Naive thymus-derived CD4-positive, alpha-beta T cell (primary cell): ENCODE measurements at regions not wholly inside any gene's neighbourhood (a gene's known extent, or its start where the extent isn't known, plus 50 kb on each side); places are given as distances from the start of the nearest gene placed in this dataset.

Experiments
- ATAC-seq: fragments of 150-1000 bp; cut with Tn5 transposase; 2 replicates; pipeline ENCODE4 v1.10.0; 2021; ENCODE audit warnings: mild to moderate bottlenecking, moderate library complexity
- CTCF ChIA-PET: fragments of 350-600 bp; sonication (Branson Sonifier 250); formaldehyde crosslinking; loops from one replicate; lab custom pipeline; 2021; ENCODE audit warnings: antibody characterized with exemption; lab: Charles Lee
- POLR2A ChIA-PET: fragments of 350-600 bp; sonication (Branson Sonifier 250); formaldehyde crosslinking; loops from one replicate; lab custom pipeline; 2021; ENCODE audit warnings: antibody characterized with exemption, inconsistent platforms; lab: Charles Lee
- DNase-seq, 9 donors: peaks; one replicate each; pipeline versions ENCODE4 v3.0.0 to v3.0.0-alpha.2; 2020 to 2022; ENCODE audit warnings: mixed read lengths in 1 of 9
- H3K27ac ChIP-seq: one replicate; pipeline ENCODE4 v1.7.0; 2013; ENCODE audit warnings: mild to moderate bottlenecking, low read depth, low read length, moderate library complexity
- H3K27me3 ChIP-seq, 2 donors: one replicate each; pipeline ENCODE4 v1.7.0; 2013; ENCODE audit warnings: low read length in 2 of 2, mild to moderate bottlenecking in 2 of 2, moderate library complexity in 2 of 2; ENCODE audit not compliant: control insufficient read depth in 2 of 2, insufficient read depth in 2 of 2
- H3K36me3 ChIP-seq, 3 experiments: 1 replicate in 2 of 3; 2 replicates in 1 of 3; pipeline ENCODE4 v1.7.0; 2013; ENCODE audit warnings: low read length in 3 of 3, mild to moderate bottlenecking in 3 of 3, moderate library complexity in 1 of 3; ENCODE audit not compliant: insufficient read depth in 3 of 3, control insufficient read depth in 2 of 3
- H3K4me1 ChIP-seq, 2 donors: one replicate each; pipeline ENCODE4 v1.7.0; 2013; ENCODE audit warnings: low read length in 2 of 2, mild to moderate bottlenecking in 2 of 2, moderate library complexity in 1 of 2; ENCODE audit not compliant: control insufficient read depth in 2 of 2, insufficient read depth in 2 of 2
- H3K4me3 ChIP-seq: 2 replicates; pipeline ENCODE4 v1.7.0; 2013; ENCODE audit warnings: mild to moderate bottlenecking, low read length
- H3K9me3 ChIP-seq, 3 experiments: 1 replicate in 2 of 3; 2 replicates in 1 of 3; pipeline ENCODE4 v1.7.0; 2013; ENCODE audit warnings: low read length in 3 of 3; ENCODE audit not compliant: control insufficient read depth in 2 of 3
- H3K27ac Mint-ChIP-seq, 9 donors: one replicate each; pipeline ENCODE4 v1.8.0; 2020 to 2022; ENCODE audit warnings: mixed read lengths in 9 of 9, mild to moderate bottlenecking in 8 of 9, moderate library complexity in 5 of 9, inconsistent platforms in 2 of 9
- H3K27me3 Mint-ChIP-seq, 5 donors: one replicate each; pipeline ENCODE4 v1.8.0; 2021 to 2022; ENCODE audit warnings: mixed read lengths in 5 of 5, mild to moderate bottlenecking in 1 of 5
- H3K36me3 Mint-ChIP-seq, 5 donors: one replicate each; pipeline ENCODE4 v1.8.0; 2020 to 2022; ENCODE audit warnings: mixed read lengths in 5 of 5, mild to moderate bottlenecking in 3 of 5, inconsistent platforms in 1 of 5
- H3K4me1 Mint-ChIP-seq, 7 donors: one replicate each; pipeline ENCODE4 v1.8.0; 2020 to 2022; ENCODE audit warnings: mixed read lengths in 7 of 7, mild to moderate bottlenecking in 3 of 7, inconsistent platforms in 1 of 7
- H3K4me3 Mint-ChIP-seq, 10 donors: one replicate each; pipeline ENCODE4 v1.8.0; 2020 to 2022; ENCODE audit warnings: mild to moderate bottlenecking in 10 of 10, mixed read lengths in 10 of 10, moderate library complexity in 6 of 10, inconsistent platforms in 2 of 10
- H3K9me3 Mint-ChIP-seq, 11 donors: one replicate each; pipeline ENCODE4 v1.8.0; 2020 to 2022; ENCODE audit warnings: mixed read lengths in 11 of 11, mild to moderate bottlenecking in 4 of 11, inconsistent platforms in 1 of 11, moderate library complexity in 1 of 11
- intact Hi-C, 2 donors: fragments of 100-400 bp; cut with micrococcal nuclease; formaldehyde crosslinking; loops; one replicate each; pipeline ENCODE4 v1.15.1; 2023

- Mint-ChIP-seq H3K9me3 (peaks cover 0 to 32% (median 3%) of the 10 kb centered on the region in 11 donors), H3K4me3 (no peak overlapping the region), H3K36me3 (no peaks in the 10 kb centered on the region), H3K4me1 (peaks cover 0 to 8% (median 0%) of the 10 kb centered on the region in 7 donors), H3K27me3 (peaks cover 0 to 23% (median 18%) of the 10 kb centered on the region in 5 donors), H3K27ac (no peak overlapping the region)
- no peak for DNase-seq
- Histone ChIP-seq H3K36me3 (no peaks in the 10 kb centered on the region), H3K9me3 (peaks cover 0 to 8% (median 0%) of the 10 kb centered on the region in 3 experiments), H3K4me3 (no peak overlapping the region), H3K27ac (no peak overlapping the region), H3K27me3 (no peaks in the 10 kb centered on the region), H3K4me1 (no peaks in the 10 kb centered on the region)
- ATAC-seq: no peak
- ChIA-PET CTCF (no interaction called here), POLR2A (no interaction called here)
- intact Hi-C loops: no loop called here
Observed at GRCh38 chr5:130545291-130545690, 619.8 kb downstream of the HINT1 start.

GRCh38 chr5:130541617-130542221 is 623.3 kb downstream of the HINT1 start:
- intact Hi-C loops: no loop called here
- Mint-ChIP-seq H3K4me3 (no peak overlapping the region), H3K27me3 (peaks cover 0 to 6% (median 5%) of the 10 kb centered on the region in 5 donors), H3K4me1 (peaks cover 0 to 8% (median 0%) of the 10 kb centered on the region in 7 donors), H3K27ac (no peak overlapping the region), H3K9me3 (peaks cover 0 to 27% (median 0%) of the 10 kb centered on the region in 11 donors), H3K36me3 (no peaks in the 10 kb centered on the region)
- ATAC-seq (no peak), DNase-seq (no peak)
- ChIA-PET POLR2A (no interaction called here), CTCF (no interaction called here)
- Histone ChIP-seq H3K4me1 (no peaks in the 10 kb centered on the region), H3K36me3 (no peaks in the 10 kb centered on the region), H3K27me3 (no peaks in the 10 kb centered on the region), H3K27ac (no peak overlapping the region), H3K9me3 (peaks cover 0 to 8% (median 0%) of the 10 kb centered on the region in 3 experiments), H3K4me3 (no peak overlapping the region)

DNA sequence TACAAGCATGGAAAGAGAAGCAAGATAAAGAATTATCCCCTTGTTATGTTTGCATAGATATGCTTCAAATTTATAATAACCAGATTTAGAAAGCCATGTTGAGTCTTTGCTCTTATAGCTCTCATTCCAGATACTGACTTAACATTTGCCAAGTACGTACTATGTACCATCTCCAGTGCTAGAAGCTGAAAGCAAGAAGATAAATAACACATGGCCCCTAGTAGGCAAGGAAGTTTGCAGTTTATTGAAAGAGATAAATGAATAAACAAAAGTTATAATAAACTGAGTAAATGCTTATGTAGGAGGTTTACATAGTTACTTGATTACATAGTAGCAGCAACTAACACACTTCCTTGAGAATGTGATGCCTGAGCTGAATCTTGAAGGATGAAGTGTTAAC is 628.4 kb downstream of the HINT1 start:
- Mint-ChIP-seq H3K36me3 (no peaks in the 10 kb centered on the region), H3K9me3 (peaks cover 0 to 3% (median 0%) of the 10 kb centered on the region in 11 donors), H3K4me3 (no peak overlapping the region), H3K27me3 (peaks cover 0 to 11% (median 5%) of the 10 kb centered on the region in 5 donors), H3K27ac (no peak overlapping the region), H3K4me1 (peaks cover 0 to 5% (median 0%) of the 10 kb centered on the region in 7 donors)
- H3K27me3 ChIP-seq: no peaks in the 10 kb centered on the region
- DNase-seq (no peak), ATAC-seq (no peak)
- no peaks in the 10 kb centered on the region for H3K4me1 ChIP-seq
- no peak overlapping the region for H3K27ac ChIP-seq
- CTCF ChIA-PET: no interaction called here
- no peaks in the 10 kb centered on the region for H3K36me3 ChIP-seq
- intact Hi-C loops: no loop called here
- H3K9me3 ChIP-seq: no peaks in the 10 kb centered on the region
- H3K4me3 ChIP-seq: no peak overlapping the region
- POLR2A ChIA-PET: no interaction called here

- POLR2A ChIA-PET: no interaction called here
- no peaks in the 10 kb centered on the region for H3K36me3 ChIP-seq
- CTCF ChIA-PET: no interaction called here
- ATAC-seq: no peak
- intact Hi-C loops: no loop called here
- no peaks in the 10 kb centered on the region for H3K4me1 ChIP-seq
- DNase-seq: no peak
- no peaks in the 10 kb centered on the region for H3K9me3 ChIP-seq
- Mint-ChIP-seq H3K36me3 (no peaks in the 10 kb centered on the region), H3K9me3 (peaks cover 0 to 5% (median 0%) of the 10 kb centered on the region in 11 donors), H3K27me3 (peaks cover 0 to 10% (median 4%) of the 10 kb centered on the region in 5 donors), H3K27ac (no peak overlapping the region), H3K4me1 (no peaks in the 10 kb centered on the region), H3K4me3 (no peak overlapping the region)
- no peaks in the 10 kb centered on the region for H3K27me3 ChIP-seq
- no peak overlapping the region for H3K27ac ChIP-seq
- H3K4me3 ChIP-seq: no peak overlapping the region
Observed at GRCh38 chr5:130532786-130533185, 628.5 kb downstream of the CHSY3 start.

DNA sequence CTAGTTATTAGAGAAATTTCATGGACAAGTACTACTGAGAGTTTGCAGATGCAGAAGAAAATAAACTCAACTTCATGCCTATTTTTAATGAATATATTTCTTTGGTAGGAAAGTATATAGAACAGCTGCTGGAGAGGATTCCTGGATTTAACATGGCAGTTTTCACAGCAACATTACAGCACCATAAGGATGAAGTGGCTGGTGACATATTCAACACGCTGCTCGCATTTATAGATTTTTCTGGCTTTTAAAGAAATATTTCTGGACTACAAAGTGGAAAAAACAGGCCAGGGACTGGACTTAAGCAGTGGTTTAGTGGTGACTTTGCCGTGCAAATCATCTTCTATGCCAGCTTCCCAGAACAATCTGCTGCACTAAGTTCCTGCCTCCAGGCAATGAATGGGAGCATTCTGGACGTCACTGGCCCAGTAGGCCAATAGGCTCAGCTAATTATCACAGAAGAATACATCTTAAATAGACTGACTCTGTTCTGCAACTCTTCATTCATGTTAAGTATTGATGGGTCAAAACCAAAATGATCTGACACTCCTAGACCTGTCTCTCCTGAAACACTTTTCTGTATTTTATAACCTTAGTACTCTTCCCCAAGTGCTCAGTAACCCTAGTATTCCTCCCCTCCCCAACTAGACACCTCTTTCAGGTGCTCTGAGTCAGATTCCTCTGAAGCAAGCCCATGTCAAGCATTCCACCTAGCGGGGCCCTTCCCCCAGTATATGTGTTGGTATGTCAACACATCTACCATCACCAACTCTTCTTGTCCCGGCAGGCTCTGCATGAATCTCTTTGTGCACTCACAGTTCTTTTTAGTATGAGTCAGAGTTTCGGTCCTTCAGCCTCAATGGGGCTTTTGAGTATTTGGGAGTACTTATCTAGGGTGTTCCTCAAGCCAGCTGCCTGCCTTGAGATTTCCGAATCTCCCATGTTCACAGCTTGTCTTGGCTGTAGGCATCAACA is 625.5 kb downstream of the CHSY3 start:
- Mint-ChIP-seq H3K27ac (no peak overlapping the region), H3K4me3 (no peak overlapping the region), H3K36me3 (no peaks in the 10 kb centered on the region), H3K27me3 (peaks cover 0 to 4% (median 0%) of the 10 kb centered on the region in 5 donors), H3K9me3 (peaks cover 0 to 5% (median 0%) of the 10 kb centered on the region in 11 donors), H3K4me1 (no peaks in the 10 kb centered on the region)
- H3K4me1 ChIP-seq: no peaks in the 10 kb centered on the region
- ATAC-seq: no peak
- H3K27ac ChIP-seq: no peak overlapping the region
- H3K9me3 ChIP-seq: no peaks in the 10 kb centered on the region
- ChIA-PET CTCF (no interaction called here), POLR2A (no interaction called here)
- H3K27me3 ChIP-seq: no peaks in the 10 kb centered on the region
- H3K36me3 ChIP-seq: no peaks in the 10 kb centered on the region
- no peak for DNase-seq
- intact Hi-C loops: no loop called here
- H3K4me3 ChIP-seq: no peak overlapping the region

GRCh38 chr5:130529111-130529510 is 624.8 kb downstream of the CHSY3 start:
- Mint-ChIP-seq H3K27ac (no peak overlapping the region), H3K27me3 (peaks cover 0 to 4% (median 0%) of the 10 kb centered on the region in 5 donors), H3K4me3 (no peak overlapping the region), H3K36me3 (no peaks in the 10 kb centered on the region), H3K4me1 (no peaks in the 10 kb centered on the region), H3K9me3 (peaks cover 0 to 5% (median 0%) of the 10 kb centered on the region in 11 donors)
- DNase-seq (no peak), ATAC-seq (no peak)
- Histone ChIP-seq H3K4me1 (no peaks in the 10 kb centered on the region), H3K36me3 (no peaks in the 10 kb centered on the region), H3K27ac (no peak overlapping the region), H3K9me3 (no peaks in the 10 kb centered on the region), H3K4me3 (no peak overlapping the region), H3K27me3 (no peaks in the 10 kb centered on the region)
- intact Hi-C loops: no loop called here
- ChIA-PET CTCF (no interaction called here), POLR2A (no interaction called here)
